ENCODE measurements at regions not wholly inside any gene's neighbourhood (a gene's known extent, or its start where the extent isn't known, plus 50 kb on each side); places are given as distances from the start of the nearest gene placed in this dataset.
A peak's percentile ranks its signal among the peaks of the same experiment; 100 is the strongest.

- H3K36me3 ChIP-seq (ENCODE audit: control insufficient read depth, insufficient read depth, low read length) = no peaks in the 10 kb centered on the region
- no peak for FAIRE-seq
- TF ChIP-seq CTCF (IDR thresholded peaks at IDR 0.05; ENCODE audit: insufficient read depth, low read length, severe bottlenecking) = no peak
- H3K27me3 ChIP-seq (ENCODE audit: control insufficient read depth, insufficient read depth, low read length) = no peaks in the 10 kb centered on the region
- DNase-seq (ENCODE audit: low read depth) = peak; percentile 53
- no peak overlapping the region for H3K4me3 ChIP-seq (ENCODE audit: low read depth, low read length)
Measured at GRCh38 chr1:200354243-200354642, 55.6 kb downstream of the ZNF281 start.

GRCh38 chr1:200353232-200353631 lies 56.6 kb downstream of the ZNF281 start:
- no peak for FAIRE-seq

GRCh38 chr1:200351826-200352549 lies 57.8 kb downstream of the ZNF281 start:
- Histone ChIP-seq H3K27me3 (ENCODE audit: control insufficient read depth, insufficient read depth, low read length) (no peaks in the 10 kb centered on the region), H3K36me3 (ENCODE audit: control insufficient read depth, insufficient read depth, low read length) (no peaks in the 10 kb centered on the region), H3K4me3 (ENCODE audit: low read depth, low read length) (no peak overlapping the region)
- DNase-seq (ENCODE audit: low read depth) = peak; percentile 79
- no peak for FAIRE-seq
- TF ChIP-seq CTCF (IDR thresholded peaks at IDR 0.05; ENCODE audit: insufficient read depth, low read length, severe bottlenecking) = no peak

More at GRCh38 chr1:200353232-200353631, 56.6 kb downstream of the ZNF281 start:
- Histone ChIP-seq H3K27me3 (ENCODE audit: control insufficient read depth, insufficient read depth, low read length) (no peaks in the 10 kb centered on the region), H3K36me3 (ENCODE audit: control insufficient read depth, insufficient read depth, low read length) (no peaks in the 10 kb centered on the region), H3K4me3 (ENCODE audit: low read depth, low read length) (no peak overlapping the region)
- TF ChIP-seq CTCF (IDR thresholded peaks at IDR 0.05; ENCODE audit: insufficient read depth, low read length, severe bottlenecking) = no peak
- no peak for DNase-seq (ENCODE audit: low read depth)

GRCh38 chr1:200351425-200351824 lies 58.4 kb downstream of the ZNF281 start:
- FAIRE-seq = no peak
- H3K27me3 ChIP-seq (ENCODE audit: control insufficient read depth, insufficient read depth, low read length) = no peaks in the 10 kb centered on the region
- no peak overlapping the region for H3K4me3 ChIP-seq (ENCODE audit: low read depth, low read length)
- no peak for TF ChIP-seq CTCF (IDR thresholded peaks at IDR 0.05; ENCODE audit: insufficient read depth, low read length, severe bottlenecking)
- no peak for DNase-seq (ENCODE audit: low read depth)
- H3K36me3 ChIP-seq (ENCODE audit: control insufficient read depth, insufficient read depth, low read length) = no peaks in the 10 kb centered on the region

GRCh38 chr1:200346700-200347099 lies 63.1 kb downstream of the ZNF281 start:
- FAIRE-seq = no peak
- no peak for DNase-seq (ENCODE audit: low read depth)
- Histone ChIP-seq H3K36me3 (ENCODE audit: control insufficient read depth, insufficient read depth, low read length) (no peaks in the 10 kb centered on the region), H3K4me3 (ENCODE audit: low read depth, low read length) (no peak overlapping the region), H3K27me3 (ENCODE audit: control insufficient read depth, insufficient read depth, low read length) (no peaks in the 10 kb centered on the region)
- no peak for TF ChIP-seq CTCF (IDR thresholded peaks at IDR 0.05; ENCODE audit: insufficient read depth, low read length, severe bottlenecking)

- FAIRE-seq (no peak), DNase-seq (ENCODE audit: low read depth) (no peak)
- no peaks in the 10 kb centered on the region for H3K36me3 ChIP-seq (ENCODE audit: control insufficient read depth, insufficient read depth, low read length)
- no peak overlapping the region for H3K4me3 ChIP-seq (ENCODE audit: low read depth, low read length)
- H3K27me3 ChIP-seq (ENCODE audit: control insufficient read depth, insufficient read depth, low read length) = no peaks in the 10 kb centered on the region
- TF ChIP-seq CTCF (IDR thresholded peaks at IDR 0.05; ENCODE audit: insufficient read depth, low read length, severe bottlenecking) = no peak
Measured at GRCh38 chr1:200345520-200345919, 64.3 kb downstream of the ZNF281 start.
